ENCODE measurements at regions not wholly inside any gene's neighbourhood (a gene's known extent, or its start where the extent isn't known, plus 50 kb on each side); places are given as distances from the start of the nearest gene placed in this dataset.

GRCh38 chr10:8489823-8490222 lies 435.3 kb downstream of the GATA3 start:
- no peaks in the 10 kb centered on the region for H3K4me1 ChIP-seq (ENCODE audit: insufficient read depth, low read length, severe bottlenecking)
- no peaks in the 10 kb centered on the region for H3K36me3 ChIP-seq (ENCODE audit: insufficient read depth, low read length)
- no peaks in the 10 kb centered on the region for H3F3A ChIP-seq (ENCODE audit: insufficient read depth, low read length)
- no peaks in the 10 kb centered on the region for H3K9me3 ChIP-seq (ENCODE audit: low read length)
- H3K27me3 ChIP-seq (ENCODE audit: insufficient read depth, low read length), result no peaks in the 10 kb centered on the region
- H3K27ac ChIP-seq (ENCODE audit: low read depth, low read length, poor library complexity, severe bottlenecking), result no peak overlapping the region
- TF ChIP-seq CTCF (IDR thresholded peaks at IDR 0.05; ENCODE audit: low read length) (no peak), EZH2 (IDR thresholded peaks at IDR 0.05; ENCODE audit: borderline replicate concordance, low read length) (no peak)
- H3K4me2 ChIP-seq (ENCODE audit: low read length), result no peak overlapping the region
- H2AFZ ChIP-seq (ENCODE audit: low read length), result no peak overlapping the region
- no peaks in the 10 kb centered on the region for H3K9me2 ChIP-seq (ENCODE audit: low read depth, low read length)
- H3K4me3 ChIP-seq (ENCODE audit: low read depth, low read length, poor library complexity, severe bottlenecking), result no peak overlapping the region
- H3K9ac ChIP-seq (ENCODE audit: low read length), result no peak overlapping the region
- H4K20me1 ChIP-seq (ENCODE audit: insufficient read depth, low read length), result no peaks in the 10 kb centered on the region
- no peaks in the 10 kb centered on the region for H3K79me2 ChIP-seq (ENCODE audit: insufficient read depth, low read length)

- no peak for TF ChIP-seq CTCF (IDR thresholded peaks at IDR 0.05; ENCODE audit: low read length)
- no peak for TF ChIP-seq EZH2 (IDR thresholded peaks at IDR 0.05; ENCODE audit: borderline replicate concordance, low read length)
Observed at GRCh38 chr10:8498290-8498689, 443.8 kb downstream of the GATA3 start.

GRCh38 chr10:8498881-8499280 lies 444.4 kb downstream of the GATA3 start:
- Histone ChIP-seq H4K20me1 (ENCODE audit: insufficient read depth, low read length) (no peaks in the 10 kb centered on the region), H2AFZ (ENCODE audit: low read length) (no peak overlapping the region), H3K27me3 (ENCODE audit: insufficient read depth, low read length) (no peaks in the 10 kb centered on the region), H3K36me3 (ENCODE audit: insufficient read depth, low read length) (no peaks in the 10 kb centered on the region), H3F3A (ENCODE audit: insufficient read depth, low read length) (no peaks in the 10 kb centered on the region), H3K4me3 (ENCODE audit: low read depth, low read length, poor library complexity, severe bottlenecking) (no peak overlapping the region), H3K4me1 (ENCODE audit: insufficient read depth, low read length, severe bottlenecking) (no peaks in the 10 kb centered on the region), H3K79me2 (ENCODE audit: insufficient read depth, low read length) (no peaks in the 10 kb centered on the region), H3K27ac (ENCODE audit: low read depth, low read length, poor library complexity, severe bottlenecking) (no peak overlapping the region), H3K9me2 (ENCODE audit: low read depth, low read length) (no peaks in the 10 kb centered on the region), H3K4me2 (ENCODE audit: low read length) (no peak overlapping the region), H3K9ac (ENCODE audit: low read length) (no peak overlapping the region), H3K9me3 (ENCODE audit: low read length) (no peaks in the 10 kb centered on the region)
- TF ChIP-seq EZH2 (IDR thresholded peaks at IDR 0.05; ENCODE audit: borderline replicate concordance, low read length), result no peak
- no peak for TF ChIP-seq CTCF (IDR thresholded peaks at IDR 0.05; ENCODE audit: low read length)

More at GRCh38 chr10:8498290-8498689, 443.8 kb downstream of the GATA3 start:
- Histone ChIP-seq H3K4me3 (ENCODE audit: low read depth, low read length, poor library complexity, severe bottlenecking) (no peak overlapping the region), H3K27me3 (ENCODE audit: insufficient read depth, low read length) (no peaks in the 10 kb centered on the region), H3K9ac (ENCODE audit: low read length) (no peak overlapping the region), H3K9me3 (ENCODE audit: low read length) (no peaks in the 10 kb centered on the region), H3K9me2 (ENCODE audit: low read depth, low read length) (no peaks in the 10 kb centered on the region), H3K4me2 (ENCODE audit: low read length) (no peak overlapping the region), H3K4me1 (ENCODE audit: insufficient read depth, low read length, severe bottlenecking) (no peaks in the 10 kb centered on the region), H3F3A (ENCODE audit: insufficient read depth, low read length) (no peaks in the 10 kb centered on the region), H2AFZ (ENCODE audit: low read length) (no peak overlapping the region), H3K27ac (ENCODE audit: low read depth, low read length, poor library complexity, severe bottlenecking) (no peak overlapping the region), H4K20me1 (ENCODE audit: insufficient read depth, low read length) (no peaks in the 10 kb centered on the region), H3K36me3 (ENCODE audit: insufficient read depth, low read length) (no peaks in the 10 kb centered on the region), H3K79me2 (ENCODE audit: insufficient read depth, low read length) (no peaks in the 10 kb centered on the region)
